NCI-H1092 treated with DMSO at 0.1 percent for 48 hours (cell line): ENCODE measurements at regions not wholly inside any gene's neighbourhood (a gene's known extent, or its start where the extent isn't known, plus 50 kb on each side); places are given as distances from the start of the nearest gene placed in this dataset.

Experiments used
- DNase-seq: peaks from one replicate; lab custom pipeline; 2025; lab: John Stamatoyannopoulos, UW

DNA sequence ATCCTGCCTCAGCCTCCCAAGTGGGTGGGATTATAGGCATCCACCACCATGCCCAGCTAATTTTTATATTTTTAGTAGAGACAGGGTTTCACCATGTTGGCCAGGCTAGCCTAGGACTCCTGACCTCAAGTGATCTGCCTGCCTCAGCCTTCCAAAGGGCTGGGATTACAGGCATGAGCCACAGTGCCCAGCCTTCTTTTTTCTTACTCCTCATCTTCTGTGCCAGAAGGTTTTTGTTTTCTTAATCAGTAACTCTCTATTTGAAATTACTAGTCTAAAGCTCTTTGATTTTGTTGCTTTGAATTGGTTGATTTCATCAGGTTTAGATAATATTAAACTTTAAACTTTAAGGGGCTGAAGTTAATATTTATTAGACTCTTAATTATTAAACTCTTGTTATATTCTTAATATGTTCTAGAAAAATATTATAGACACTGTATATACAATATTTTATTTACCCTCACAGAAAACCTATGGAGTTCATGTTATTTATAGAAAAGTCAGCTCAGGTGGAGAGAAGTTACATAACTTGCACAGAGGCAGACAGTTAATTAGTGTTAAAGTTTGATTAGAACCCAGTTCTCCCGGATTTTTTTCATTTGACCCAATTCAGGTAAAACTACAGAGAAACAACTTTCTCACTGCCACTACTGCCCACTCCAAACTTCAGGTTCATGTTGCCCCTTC lies 177.4 kb upstream of the SGK1 start:
- DNase-seq, result no peak

DNA sequence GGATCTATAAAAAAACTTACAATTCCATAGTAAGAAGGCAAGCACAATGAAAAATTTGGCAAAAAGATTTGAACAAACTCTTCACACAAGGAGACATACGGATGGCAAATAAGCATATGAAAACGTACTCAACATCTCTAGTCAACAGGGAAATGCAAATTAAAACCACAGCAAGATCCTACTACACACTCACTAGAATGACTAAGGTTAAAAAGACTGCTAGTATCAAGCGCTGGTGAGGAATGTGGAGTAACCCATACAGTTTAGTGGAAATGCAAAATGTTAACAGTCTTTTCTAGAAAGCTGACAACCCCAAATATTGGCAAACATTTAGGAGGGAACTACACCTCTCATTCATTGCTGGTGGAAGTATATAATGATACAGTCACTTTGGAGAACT lies 175.9 kb upstream of the SGK1 start:
- DNase-seq, result no peak

DNA sequence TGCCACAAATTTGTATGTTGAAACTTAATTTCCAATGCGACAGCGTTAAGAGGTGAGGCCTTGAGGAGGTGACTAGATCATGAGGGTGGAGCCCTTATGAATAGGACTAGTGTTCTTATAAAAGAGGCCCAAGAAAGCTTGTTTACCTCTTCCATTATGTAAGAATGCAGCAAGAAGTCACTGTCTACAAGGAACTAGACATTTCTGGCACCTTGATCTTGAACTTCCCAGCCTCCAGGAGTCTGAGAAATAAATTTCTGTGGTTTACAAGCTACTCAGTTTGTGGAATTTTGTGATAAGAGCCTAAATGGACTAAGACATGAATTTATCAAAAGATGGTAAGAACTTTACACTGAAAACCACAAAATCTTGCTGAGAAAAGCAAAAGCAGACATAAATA lies 173.6 kb upstream of the SGK1 start:
- DNase-seq, result no peak

DNA sequence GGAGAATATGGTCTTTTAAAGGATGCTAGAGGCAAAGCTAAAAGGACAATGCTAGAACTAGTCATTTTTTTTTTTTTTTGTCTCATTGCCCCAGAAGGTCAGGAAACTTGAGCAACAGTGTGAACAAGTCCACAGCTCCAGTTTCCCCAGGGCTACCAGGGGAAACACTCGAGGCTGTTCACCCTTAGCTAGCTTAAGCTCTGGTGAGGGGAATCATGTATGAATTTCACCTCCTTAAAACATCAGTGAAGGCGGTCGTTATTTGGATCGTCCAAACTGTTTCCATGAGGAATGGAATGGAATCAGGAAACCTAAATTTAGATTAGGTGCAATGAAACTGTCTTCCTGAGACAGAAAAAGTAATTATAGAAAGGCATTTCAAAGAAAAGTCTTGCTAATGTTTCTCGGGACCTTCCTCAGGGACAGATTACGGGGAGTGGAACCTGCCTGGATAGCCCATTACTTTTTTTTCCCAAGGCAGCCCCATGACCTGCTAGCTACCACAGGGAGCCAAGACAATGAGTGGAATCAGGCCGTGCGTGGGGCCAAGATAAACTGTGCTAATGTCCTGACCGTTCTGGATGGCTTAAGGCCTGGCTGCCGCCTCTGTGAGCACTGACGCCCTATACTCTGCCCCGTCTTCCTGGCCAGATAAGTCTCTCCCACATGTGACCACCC lies 164.8 kb upstream of the SGK1 start:
- no peak for DNase-seq

DNA sequence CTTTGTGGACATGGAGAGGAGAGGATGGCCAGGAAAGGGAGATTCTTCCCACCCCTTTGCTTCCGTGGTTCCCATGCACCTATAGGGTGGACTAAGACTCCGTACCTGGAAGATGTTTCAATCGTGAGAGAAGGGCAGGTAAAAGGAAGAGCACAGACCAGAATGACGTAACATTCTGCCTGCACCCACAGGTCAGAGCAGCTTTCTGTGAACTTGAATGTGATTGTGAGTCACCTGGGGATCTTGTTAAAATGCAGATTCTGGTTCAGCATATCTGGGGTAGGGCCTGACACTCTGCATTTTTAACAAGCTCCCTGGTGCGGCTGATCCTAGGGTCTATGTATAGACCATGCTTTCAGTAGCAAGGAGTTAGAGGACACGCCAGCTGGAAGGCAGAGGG lies 164.1 kb upstream of the SGK1 start:
- DNase-seq, result no peak

DNA sequence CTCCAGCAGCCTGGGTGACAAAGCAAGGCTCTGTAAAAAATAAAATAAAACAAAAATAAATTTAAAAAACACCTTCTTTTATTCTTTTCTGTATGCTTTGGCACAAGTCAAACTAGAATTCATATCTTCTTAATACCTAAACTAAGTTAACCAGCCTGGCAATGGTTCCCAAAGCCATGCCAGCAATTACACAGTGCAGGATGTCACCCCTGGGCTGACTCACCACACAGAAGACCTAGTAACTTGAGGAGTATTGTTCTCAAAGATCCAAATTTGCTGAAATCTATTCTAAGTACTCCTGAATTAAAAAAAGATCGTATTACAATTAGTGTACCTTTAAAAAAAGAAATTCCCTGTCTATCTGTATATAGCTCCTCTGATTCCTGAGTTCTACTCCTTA lies 162.7 kb upstream of the SGK1 start:
- DNase-seq, result no peak

DNA sequence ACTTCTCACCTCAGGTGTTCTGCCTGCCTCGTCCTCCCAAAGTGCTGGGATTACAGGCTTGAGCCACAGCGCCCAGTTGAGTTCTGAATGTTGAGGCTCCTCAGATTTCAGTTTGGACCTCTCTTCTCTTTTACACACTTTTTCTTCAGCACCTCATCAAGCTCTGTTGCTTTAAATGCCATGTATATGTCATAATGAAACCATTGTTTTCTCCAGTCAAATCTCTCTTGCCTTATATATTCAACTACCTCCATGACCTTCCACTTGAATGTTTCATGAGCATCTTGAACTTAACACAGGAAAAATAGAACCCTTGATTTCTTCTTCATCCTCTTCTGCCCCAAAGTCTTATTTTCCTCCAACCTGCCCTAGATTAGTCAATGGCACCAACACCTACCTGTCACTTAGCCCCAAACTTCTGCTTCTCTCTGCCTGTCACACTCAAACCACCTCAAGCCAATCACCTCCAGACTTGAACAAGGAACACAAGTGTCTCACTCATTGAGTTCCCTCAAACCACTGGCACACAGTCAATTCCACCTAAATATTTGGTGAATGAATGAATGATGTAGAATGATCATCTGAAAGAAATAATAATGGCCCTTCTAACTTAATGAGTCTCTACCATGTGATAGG lies 161.0 kb upstream of the SGK1 start:
- no peak for DNase-seq

DNA sequence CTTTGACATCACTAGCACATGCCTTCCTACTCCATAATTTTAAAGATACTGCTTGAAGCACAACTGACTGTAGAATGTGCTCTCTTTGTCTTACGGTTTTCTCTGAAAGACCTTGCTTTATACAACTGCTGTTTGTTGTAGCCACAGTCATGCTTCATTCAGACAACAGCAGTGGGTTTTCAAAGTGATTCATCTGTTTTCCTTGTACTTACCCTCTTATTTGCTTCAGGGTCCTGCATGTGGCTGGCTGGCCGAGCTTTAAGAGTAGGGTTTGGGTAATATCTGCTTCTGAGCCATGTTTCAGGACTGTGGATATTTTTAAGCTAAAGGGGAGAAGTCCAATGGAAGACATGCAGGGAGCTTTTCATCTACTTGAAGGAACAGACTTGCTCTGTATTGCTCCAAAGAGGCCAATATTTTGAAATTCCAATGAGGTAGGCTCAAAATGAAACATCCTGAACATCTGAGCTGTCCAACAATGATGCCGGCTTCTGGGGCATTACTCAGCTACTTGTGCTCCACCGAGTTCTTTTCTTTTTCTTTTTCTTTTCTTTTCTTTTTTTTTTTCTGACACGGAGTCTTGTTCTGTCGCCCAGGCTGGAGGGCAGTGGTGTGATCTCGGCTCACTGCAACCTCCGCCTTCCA lies 160.2 kb upstream of the SGK1 start:
- no peak for DNase-seq

DNA sequence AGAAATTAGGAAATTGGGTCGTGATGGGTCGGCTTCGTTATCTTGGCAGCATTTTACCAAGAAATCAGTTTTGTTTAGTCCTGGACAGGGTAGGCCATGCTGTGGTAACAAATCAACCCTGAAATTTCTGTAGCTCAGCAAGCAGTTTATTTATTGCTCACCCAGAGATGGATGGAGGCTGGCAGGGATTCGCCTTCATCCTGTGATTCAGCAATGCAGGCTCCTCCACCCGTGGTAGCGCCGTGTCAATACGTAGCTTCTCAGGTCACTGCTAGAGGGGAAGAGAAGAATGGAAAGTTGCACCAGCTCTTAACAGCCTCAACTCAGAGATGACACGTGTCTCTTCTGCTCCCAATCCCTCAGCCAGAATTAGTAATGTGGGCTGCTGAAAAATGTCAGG lies 157.0 kb upstream of the SGK1 start:
- no peak for DNase-seq

DNA sequence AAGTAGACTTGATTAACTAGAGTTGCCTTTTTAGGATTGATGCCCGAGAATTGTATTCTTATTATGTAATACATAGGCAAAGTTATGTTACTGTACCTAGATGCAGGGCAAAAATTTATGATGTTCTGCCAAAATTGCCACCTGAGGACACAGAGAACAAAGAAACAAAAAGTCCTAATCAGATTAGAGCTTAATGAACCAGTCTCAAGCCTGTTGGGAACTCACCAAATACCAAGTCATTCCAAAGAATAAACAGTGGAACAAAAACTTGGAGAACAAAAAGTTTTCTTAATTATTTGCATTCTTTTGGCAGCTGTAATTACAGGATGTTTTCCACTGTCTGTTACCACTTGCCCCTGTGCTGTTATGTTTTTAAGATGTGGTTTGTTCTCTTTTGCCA lies 154.7 kb upstream of the SGK1 start:
- DNase-seq, result no peak

DNA sequence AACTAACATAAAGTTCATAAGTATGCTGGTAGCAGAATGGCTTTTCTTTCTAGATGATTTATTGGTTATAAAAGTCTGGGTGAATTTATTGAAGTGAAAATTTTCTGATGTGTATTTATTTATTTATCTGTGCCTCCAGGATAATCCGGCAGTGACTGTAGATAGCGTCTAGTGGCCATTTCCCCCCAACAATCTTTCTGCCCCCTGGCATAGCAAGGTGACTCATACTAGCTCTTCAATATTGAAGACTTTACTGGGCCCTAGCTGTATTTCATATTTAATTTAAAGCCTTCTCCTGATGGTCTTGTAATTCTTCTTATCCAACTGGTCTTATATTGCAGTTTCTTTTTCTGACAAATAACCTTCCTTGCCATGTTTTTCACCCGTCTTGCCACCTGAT lies 154.1 kb upstream of the SGK1 start:
- no peak for DNase-seq

DNA sequence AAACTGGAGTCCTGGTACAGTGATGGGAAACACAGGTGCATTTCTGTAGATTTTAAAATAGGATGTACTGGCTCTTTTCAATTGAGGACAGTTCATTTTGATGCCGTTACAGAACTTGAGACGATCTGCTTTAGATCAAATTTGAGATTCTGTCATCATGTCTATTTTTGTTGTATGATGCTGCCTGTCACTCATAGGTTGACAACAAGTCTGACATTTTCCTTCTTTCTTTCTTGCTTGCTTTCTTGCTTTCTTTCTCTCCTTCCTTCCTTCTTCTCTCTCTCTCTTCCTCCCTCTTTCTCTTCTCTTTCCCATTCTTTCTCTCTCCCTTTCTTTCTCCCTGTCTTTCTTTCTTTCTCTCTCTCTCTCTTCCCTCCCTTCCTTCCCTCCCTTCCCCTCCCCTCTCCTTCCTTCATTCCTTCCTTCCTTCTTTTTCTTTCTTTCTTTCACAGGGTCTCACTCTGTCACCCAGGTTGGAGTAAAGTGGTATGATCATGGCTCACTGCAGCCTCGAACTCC lies 152.6 kb upstream of the SGK1 start:
- no peak for DNase-seq

DNA sequence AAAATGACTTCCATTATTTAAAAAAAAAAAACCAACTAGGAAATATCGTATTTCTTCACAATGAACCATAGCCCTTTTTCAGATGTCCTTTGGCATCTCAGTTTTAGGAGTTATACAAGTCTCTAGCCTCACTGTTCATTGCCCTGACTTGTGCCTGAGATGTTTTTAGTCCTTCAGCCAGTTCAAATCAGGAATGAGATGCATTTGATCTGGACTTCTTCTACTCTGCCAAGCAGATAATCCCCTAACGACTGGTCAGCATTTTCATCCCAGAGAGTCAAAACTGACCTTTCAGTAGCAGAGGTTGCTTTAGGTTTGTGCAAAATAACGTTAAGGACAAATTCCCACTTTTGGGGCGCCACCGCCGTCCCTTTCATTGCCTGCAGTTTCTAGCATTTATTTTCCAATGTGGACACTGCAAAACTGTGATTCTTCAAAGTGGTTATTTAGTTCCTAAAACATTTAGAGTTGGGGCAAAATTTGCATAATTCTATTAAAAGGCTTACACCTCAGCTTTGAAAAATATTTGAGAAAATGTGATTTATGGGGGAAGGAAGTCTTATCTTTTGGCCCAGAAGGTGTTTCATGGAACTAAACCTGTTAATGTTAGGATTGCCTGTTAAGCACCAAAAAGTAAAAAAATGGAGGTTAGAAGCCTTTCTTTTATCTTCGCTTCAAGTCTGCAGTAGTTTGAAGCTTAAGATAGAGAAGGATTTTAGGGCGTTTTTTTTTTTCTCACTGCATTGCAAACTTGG lies 152.0 kb upstream of the SGK1 start:
- DNase-seq, result no peak

DNA sequence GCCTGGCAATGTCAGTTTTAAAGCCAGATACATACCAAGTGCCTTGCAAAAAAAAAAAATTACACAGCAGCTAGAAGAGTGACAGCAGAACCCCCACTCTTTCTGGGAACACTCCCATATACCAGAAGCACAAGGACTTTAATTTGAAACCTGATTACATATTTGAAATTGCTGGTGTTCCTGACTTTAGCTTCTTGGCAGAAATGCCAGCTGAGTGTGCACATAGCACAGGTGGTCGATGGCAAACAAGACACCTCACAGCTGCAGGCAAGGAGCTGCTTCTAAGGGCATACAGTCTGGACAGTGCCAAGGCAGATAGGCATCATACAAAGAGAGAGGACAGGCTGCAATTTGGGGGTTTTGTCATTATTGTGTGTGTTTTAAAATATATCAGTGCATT lies 150.7 kb upstream of the SGK1 start:
- peak; percentile 59 for DNase-seq

DNA sequence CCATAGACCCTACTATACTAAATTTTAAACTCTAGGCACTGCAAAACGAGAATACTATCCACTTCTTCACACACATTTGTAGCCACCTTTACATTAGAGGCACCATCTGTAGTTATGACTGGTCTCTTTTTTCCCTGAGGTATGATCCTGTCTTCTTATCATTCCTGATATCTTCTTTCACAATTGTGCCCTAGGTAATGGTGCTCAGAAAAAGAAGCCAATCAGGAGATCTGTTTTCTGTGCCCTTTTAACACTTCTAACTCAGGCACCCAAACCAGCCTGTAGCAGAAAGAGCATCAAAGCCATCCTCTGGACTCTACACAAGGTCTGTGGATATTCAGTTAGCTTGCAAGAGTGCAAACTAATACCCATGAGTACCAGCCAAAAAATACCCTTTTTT lies 149.7 kb upstream of the SGK1 start:
- no peak for DNase-seq

DNA sequence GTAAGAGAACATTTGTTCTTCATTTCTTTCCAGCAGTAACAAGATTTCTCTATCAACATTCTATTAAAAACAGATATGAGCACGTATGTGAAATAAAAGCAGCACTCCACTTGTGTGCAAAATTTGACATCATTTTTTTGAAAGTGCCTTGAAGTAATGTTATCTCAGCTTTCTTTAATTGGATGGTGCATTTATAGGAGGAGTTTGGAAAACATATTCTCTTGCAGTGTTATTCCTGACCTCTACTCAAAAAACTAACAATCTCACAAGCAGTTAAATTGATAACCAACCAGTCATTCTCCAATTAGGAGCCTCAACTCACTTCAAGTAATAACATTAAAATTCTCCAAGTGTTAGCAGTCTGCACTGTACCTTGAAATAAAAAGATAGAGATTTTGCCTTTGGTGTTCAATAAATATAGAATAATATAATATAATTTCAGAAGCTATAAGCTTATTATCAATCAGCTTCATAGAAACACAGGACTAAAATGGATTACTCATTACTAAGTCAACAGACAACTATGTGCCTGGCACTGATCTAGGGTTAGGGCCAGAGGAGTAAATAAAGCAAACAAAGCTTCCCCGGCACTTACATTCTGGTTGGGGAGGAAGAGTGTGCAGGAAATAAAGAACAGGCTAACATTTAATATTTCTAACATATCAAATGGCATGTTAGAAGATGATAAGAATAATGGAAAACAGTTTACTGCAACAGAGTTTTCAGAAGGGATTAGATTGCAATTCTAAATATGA lies 149.0 kb upstream of the SGK1 start:
- peak; percentile 66 for DNase-seq

DNA sequence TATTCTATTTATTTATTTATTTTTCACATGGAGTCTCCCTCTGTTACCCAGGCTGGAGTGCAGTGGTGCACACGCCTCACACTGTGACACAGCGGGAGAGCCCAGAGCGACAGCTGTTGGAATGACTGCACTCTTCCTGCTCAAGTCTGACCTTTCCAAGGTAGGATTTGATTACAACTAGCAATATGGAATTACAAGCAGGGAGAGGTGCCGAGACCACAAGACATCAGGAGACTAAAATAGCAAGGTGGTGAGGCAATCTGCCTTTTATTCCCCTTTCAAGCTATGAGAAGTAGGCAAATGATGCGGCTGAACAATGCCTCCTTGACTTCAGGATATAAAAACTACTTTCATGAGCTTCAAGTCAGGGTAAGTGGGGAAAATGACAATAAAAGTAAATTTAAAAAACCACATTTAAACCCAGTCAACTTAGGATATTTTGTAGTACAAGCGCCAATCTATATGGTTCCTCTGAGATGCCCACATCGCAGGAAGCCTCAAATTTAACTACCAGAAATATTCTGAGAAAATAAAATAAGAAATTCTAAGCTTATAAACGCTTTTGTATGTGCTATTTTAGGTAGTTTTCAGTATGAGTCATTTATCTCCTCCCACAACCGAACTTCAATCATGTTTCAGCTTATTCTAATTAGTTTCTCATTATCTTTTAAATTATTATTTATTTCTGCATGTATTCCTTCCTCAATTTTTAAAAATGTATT lies 146.9 kb upstream of the SGK1 start:
- DNase-seq, result peak; percentile 22

DNA sequence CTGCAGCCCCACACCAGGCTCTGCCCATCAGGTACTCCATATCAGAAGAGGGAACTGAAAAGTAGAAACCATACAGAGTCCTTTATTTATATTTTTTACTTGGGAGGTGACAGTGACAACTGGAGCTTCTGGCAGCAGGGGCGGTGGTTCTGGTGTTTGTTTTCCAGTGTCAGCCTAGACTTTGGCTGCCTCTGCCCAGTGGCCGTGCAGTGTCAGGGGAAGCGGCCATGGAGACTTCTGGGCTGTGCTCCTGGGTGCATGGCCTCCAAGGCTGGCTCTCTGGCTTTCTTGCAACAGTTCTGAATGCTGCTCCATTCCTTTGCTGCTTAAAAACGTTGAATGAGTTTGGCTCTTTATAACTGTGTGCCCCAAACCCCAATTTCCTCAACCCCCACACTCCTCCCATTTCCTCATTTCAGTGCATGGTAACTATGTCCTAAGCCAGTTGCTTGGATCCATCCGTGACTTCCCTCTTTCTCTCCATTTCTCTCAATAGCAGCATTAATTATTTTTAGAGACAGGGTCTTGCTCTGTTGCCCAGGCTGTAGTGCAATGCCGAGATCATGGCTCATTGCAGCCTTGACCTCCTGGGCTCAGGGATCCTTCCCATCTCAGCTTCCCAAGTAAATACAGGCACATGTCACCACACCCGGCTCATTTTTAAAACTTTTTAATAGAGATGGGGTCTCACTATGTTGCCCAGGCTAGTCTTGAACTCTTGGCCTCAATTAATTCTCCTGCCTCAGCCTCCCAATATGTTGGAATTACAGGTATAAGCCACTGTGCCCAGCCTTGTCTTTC lies 141.1 kb upstream of the SGK1 start:
- no peak for DNase-seq

DNA sequence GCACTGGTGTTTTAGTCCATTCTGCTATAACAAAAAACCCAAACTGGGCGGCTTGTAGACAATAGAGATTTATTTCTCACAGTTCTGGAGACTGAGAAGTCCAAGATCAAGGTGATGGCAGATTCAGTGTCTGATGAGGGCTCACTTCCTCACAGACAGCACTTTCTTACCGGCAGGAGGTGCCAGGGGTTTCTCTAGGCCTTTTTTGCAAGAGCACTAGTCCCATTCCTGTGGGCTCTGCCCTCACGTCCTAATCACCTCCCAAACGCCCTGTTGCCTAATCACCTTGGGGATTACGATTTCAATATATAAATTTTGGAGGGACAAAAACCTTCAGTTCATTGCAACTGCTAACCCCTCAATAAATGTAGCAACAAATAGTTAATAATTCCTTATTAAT lies 140.0 kb upstream of the SGK1 start:
- no peak for DNase-seq

DNA sequence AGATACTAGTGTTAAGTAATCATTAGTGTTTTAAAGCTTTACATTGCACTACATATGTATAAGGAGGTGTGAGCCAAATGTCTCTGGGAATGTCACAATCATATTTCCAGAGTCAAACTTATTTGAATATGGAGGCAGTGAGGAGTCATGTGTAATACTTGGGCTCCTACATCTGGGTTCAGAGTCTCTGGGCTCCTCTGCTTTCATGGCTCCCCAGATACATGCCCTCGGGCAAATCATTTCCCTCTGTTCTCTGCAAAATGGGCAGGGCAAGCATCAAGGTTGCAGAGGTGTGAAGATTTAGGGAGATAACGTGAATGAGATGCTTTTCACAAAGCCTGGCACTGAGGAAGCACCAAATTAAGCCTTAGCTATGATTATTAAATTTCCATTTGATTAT lies 138.3 kb upstream of the SGK1 start:
- DNase-seq, result no peak
